ENCODE measurements at regions not wholly inside any gene's neighbourhood (a gene's known extent, or its start where the extent isn't known, plus 50 kb on each side); places are given as distances from the start of the nearest gene placed in this dataset.
A peak's percentile ranks its signal among the peaks of the same experiment; 100 is the strongest.

GRCh38 chr18:21991886-21992285, 177.5 kb upstream of the GATA6 start:
- H3K4me3 ChIP-seq (ENCODE audit: low read depth, low read length, poor library complexity, severe bottlenecking), result no peak overlapping the region
- ChIA-PET POLR2A (ENCODE audit: low non-redundant PET) (no interaction called here), CTCF (no interaction called here)
- no peaks in the 10 kb centered on the region for H3K4me1 ChIP-seq (ENCODE audit: insufficient read depth, low read length, poor library complexity, severe bottlenecking)
- BruUV-seq (replicated peaks), result no TSS peak
- intact Hi-C loops (cut with micrococcal nuclease; ENCODE audit: unreplicated experiment), result no loop called here
- no peak for DNase-seq (ENCODE audit: low spot score)
- H3K27me3 ChIP-seq (replicated peaks; ENCODE audit: insufficient read depth, low read depth, low read length, poor library complexity), result no peaks in the 10 kb centered on the region
- no peaks in the 10 kb centered on the region for H3K36me3 ChIP-seq (ENCODE audit: insufficient read depth, low read length, poor library complexity, severe bottlenecking)
- no peaks in the 10 kb centered on the region for H3K9me3 ChIP-seq (ENCODE audit: low read depth, low read length, poor library complexity, severe bottlenecking)
- TF ChIP-seq EZH2 (IDR thresholded peaks at IDR 0.05; ENCODE audit: borderline replicate concordance, low read depth, low read length, poor library complexity, severe bottlenecking), result no peak
- TF ChIP-seq CTCF (conservative IDR thresholded peaks at IDR 0.05; ENCODE audit: low read depth, low read length), result no peak
- no peak overlapping the region for H3K27ac ChIP-seq (ENCODE audit: low read depth, low read length, poor library complexity, severe bottlenecking)

GRCh38 chr18:21996351-21996826, 173.0 kb upstream of the GATA6 start:
- Histone ChIP-seq H3K9me3 (ENCODE audit: low read depth, low read length, poor library complexity, severe bottlenecking) (no peaks in the 10 kb centered on the region), H3K27me3 (replicated peaks; ENCODE audit: insufficient read depth, low read depth, low read length, poor library complexity) (no peaks in the 10 kb centered on the region), H3K36me3 (ENCODE audit: insufficient read depth, low read length, poor library complexity, severe bottlenecking) (no peaks in the 10 kb centered on the region), H3K4me1 (ENCODE audit: insufficient read depth, low read length, poor library complexity, severe bottlenecking) (peaks cover 4% of the 10 kb centered on the region), H3K27ac (ENCODE audit: low read depth, low read length, poor library complexity, severe bottlenecking) (no peak overlapping the region), H3K4me3 (ENCODE audit: low read depth, low read length, poor library complexity, severe bottlenecking) (no peak overlapping the region)
- intact Hi-C loops (cut with micrococcal nuclease; ENCODE audit: unreplicated experiment), result loop anchor here (5.0 kb wide), 1 partner anchor 566 kb away; no protein-coding TSS in a partner anchor
- BruUV-seq (replicated peaks), result no TSS peak
- POLR2A ChIA-PET (ENCODE audit: low non-redundant PET), result no interaction called here
- CTCF ChIA-PET, result interaction anchor here (0.5 kb wide), 1 partner anchor 513 kb away, joined by 3 read pairs; no protein-coding TSS in a partner anchor
- no peak for TF ChIP-seq CTCF (conservative IDR thresholded peaks at IDR 0.05; ENCODE audit: low read depth, low read length)
- TF ChIP-seq EZH2 (IDR thresholded peaks at IDR 0.05; ENCODE audit: borderline replicate concordance, low read depth, low read length, poor library complexity, severe bottlenecking), result no peak
- DNase-seq (ENCODE audit: low spot score), result no peak

GRCh38 chr18:21997207-21998143, 171.9 kb upstream of the GATA6 start:
- H3K4me3 ChIP-seq (ENCODE audit: low read depth, low read length, poor library complexity, severe bottlenecking), result no peak overlapping the region
- CTCF ChIA-PET, result interaction anchor here (0.6 to 1.4 kb wide), 5 partner anchors 15 to 977 kb away, joined by 3 to 6 read pairs (median 5); no protein-coding TSS in a partner anchor
- BruUV-seq (replicated peaks), result no TSS peak
- H3K27ac ChIP-seq (ENCODE audit: low read depth, low read length, poor library complexity, severe bottlenecking), result no peak overlapping the region
- POLR2A ChIA-PET (ENCODE audit: low non-redundant PET), result interaction anchor here (0.6 kb wide), 1 partner anchor 567 kb away, joined by 3 read pairs; no protein-coding TSS in a partner anchor
- intact Hi-C loops (cut with micrococcal nuclease; ENCODE audit: unreplicated experiment), result loop anchor here (5.0 kb wide), 1 partner anchor 565 kb away; no protein-coding TSS in a partner anchor
- peaks cover 4% of the 10 kb centered on the region for H3K4me1 ChIP-seq (ENCODE audit: insufficient read depth, low read length, poor library complexity, severe bottlenecking)
- DNase-seq (ENCODE audit: low spot score), result peak; percentile 71
- no peaks in the 10 kb centered on the region for H3K9me3 ChIP-seq (ENCODE audit: low read depth, low read length, poor library complexity, severe bottlenecking)
- no peak for TF ChIP-seq EZH2 (IDR thresholded peaks at IDR 0.05; ENCODE audit: borderline replicate concordance, low read depth, low read length, poor library complexity, severe bottlenecking)
- peak; percentile 93 for TF ChIP-seq CTCF (conservative IDR thresholded peaks at IDR 0.05; ENCODE audit: low read depth, low read length)
- H3K27me3 ChIP-seq (replicated peaks; ENCODE audit: insufficient read depth, low read depth, low read length, poor library complexity), result no peaks in the 10 kb centered on the region
- H3K36me3 ChIP-seq (ENCODE audit: insufficient read depth, low read length, poor library complexity, severe bottlenecking), result no peaks in the 10 kb centered on the region

Measured in A673 (cell line).